ENCODE measurements at regions not wholly inside any gene's neighbourhood (a gene's known extent, or its start where the extent isn't known, plus 50 kb on each side); places are given as distances from the start of the nearest gene placed in this dataset.

DNA sequence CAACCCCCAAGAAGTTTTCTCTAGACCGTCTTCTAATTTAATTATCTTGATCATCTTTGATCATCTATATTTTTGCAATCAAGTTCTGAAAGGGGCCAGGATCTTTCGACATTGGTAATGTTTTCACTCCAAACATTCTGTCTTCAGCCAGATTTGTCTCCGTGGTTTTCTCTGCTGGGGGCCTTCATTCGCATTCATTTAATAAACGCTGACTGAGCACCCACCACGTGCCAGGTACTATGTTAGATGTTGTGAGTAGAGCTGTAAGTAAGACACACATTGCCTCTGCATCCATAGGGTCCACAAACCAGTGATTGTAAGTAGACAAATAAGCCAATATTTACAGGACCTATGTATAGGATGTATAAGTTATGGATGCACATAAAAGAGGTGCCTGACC is 134.5 kb upstream of the MROH9 start:
- BruUV-seq (replicated peaks) = no TSS peak
- Histone ChIP-seq H3K27me3 (ENCODE audit: insufficient read depth, low read length) (no peaks in the 10 kb centered on the region), H2AFZ (ENCODE audit: low read depth, low read length, poor library complexity, severe bottlenecking) (no peak overlapping the region), H4K20me1 (ENCODE audit: insufficient read depth) (no peaks in the 10 kb centered on the region), H3K9me3 (ENCODE audit: control insufficient read depth in 1 of 2, insufficient read depth in 1 of 2, low read depth in 1 of 2, low read length in 2 of 2) (no peaks in the 10 kb centered on the region), H3K4me1 (ENCODE audit: control insufficient read depth in 1 of 2, insufficient read depth in 2 of 2, low read length in 2 of 2) (no peaks in the 10 kb centered on the region), H3K79me2 (ENCODE audit: insufficient read depth, low read length) (no peaks in the 10 kb centered on the region), H3K27ac (ENCODE audit: low read depth, low read length) (no peak overlapping the region), H3K36me3 (ENCODE audit: control insufficient read depth in 1 of 2, insufficient read depth in 2 of 2, low read length in 2 of 2) (no peaks in the 10 kb centered on the region), H3K9ac (ENCODE audit: low read length) (no peak overlapping the region), H3K9me2 (ENCODE audit: insufficient read depth) (no peaks in the 10 kb centered on the region), H3K4me3 (replicated peaks in 1 of 2; ENCODE audit: low read depth in 1 of 2, low read length in 2 of 2) (no peak overlapping the region), H3K4me2 (ENCODE audit: low read length) (no peak overlapping the region)
- ChIA-PET POLR2A (no interaction called here), CTCF (no interaction called here), RAD21 (ENCODE audit: low non-redundant PET in 1 of 2, low total read pairs in 2 of 2, uncharacterized antibody in 2 of 2, unreplicated experiment in 2 of 2) (no interaction called here)
- no peak for TF ChIP-seq SP1 (IDR thresholded peaks at IDR 0.05; ENCODE audit: low read depth)
- TF ChIP-seq, protein P1, sequence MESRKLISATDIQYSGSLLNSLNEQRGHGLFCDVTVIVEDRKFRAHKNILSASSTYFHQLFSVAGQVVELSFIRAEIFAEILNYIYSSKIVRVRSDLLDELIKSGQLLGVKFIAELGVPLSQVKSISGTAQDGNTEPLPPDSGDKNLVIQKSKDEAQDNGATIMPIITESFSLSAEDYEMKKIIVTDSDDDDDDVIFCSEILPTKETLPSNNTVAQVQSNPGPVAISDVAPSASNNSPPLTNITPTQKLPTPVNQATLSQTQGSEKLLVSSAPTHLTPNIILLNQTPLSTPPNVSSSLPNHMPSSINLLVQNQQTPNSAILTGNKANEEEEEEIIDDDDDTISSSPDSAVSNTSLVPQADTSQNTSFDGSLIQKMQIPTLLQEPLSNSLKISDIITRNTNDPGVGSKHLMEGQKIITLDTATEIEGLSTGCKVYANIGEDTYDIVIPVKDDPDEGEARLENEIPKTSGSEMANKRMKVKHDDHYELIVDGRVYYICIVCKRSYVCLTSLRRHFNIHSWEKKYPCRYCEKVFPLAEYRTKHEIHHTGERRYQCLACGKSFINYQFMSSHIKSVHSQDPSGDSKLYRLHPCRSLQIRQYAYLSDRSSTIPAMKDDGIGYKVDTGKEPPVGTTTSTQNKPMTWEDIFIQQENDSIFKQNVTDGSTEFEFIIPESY (IDR thresholded peaks at IDR 0.05; ENCODE audit: extremely low read depth, insufficient replicate concordance, low read length) = no peak
- no peak for TF ChIP-seq EGR1 (IDR thresholded peaks at IDR 0.05; ENCODE audit: low read depth)
- TF ChIP-seq POLR2AphosphoS5 (IDR thresholded peaks at IDR 0.05; ENCODE audit: low read depth, low read length) = no peak
- TF ChIP-seq, protein P2, sequence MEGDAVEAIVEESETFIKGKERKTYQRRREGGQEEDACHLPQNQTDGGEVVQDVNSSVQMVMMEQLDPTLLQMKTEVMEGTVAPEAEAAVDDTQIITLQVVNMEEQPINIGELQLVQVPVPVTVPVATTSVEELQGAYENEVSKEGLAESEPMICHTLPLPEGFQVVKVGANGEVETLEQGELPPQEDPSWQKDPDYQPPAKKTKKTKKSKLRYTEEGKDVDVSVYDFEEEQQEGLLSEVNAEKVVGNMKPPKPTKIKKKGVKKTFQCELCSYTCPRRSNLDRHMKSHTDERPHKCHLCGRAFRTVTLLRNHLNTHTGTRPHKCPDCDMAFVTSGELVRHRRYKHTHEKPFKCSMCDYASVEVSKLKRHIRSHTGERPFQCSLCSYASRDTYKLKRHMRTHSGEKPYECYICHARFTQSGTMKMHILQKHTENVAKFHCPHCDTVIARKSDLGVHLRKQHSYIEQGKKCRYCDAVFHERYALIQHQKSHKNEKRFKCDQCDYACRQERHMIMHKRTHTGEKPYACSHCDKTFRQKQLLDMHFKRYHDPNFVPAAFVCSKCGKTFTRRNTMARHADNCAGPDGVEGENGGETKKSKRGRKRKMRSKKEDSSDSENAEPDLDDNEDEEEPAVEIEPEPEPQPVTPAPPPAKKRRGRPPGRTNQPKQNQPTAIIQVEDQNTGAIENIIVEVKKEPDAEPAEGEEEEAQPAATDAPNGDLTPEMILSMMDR (IDR thresholded peaks at IDR 0.05 in 2 of 3, conservative IDR thresholded peaks at IDR 0.05 in 1 of 3; ENCODE audit: borderline replicate concordance in 1 of 3, insufficient read depth in 1 of 3, low read depth in 2 of 3, low read length in 2 of 3) = no peak
- TF ChIP-seq YY1 (IDR thresholded peaks at IDR 0.05; ENCODE audit: extremely low read depth, insufficient replicate concordance, low read depth, low read length) = no peak
- no peak for TF ChIP-seq TCF7L2 (IDR thresholded peaks at IDR 0.05; ENCODE audit: borderline replicate concordance, extremely low read depth, insufficient read depth, insufficient read length)
- TF ChIP-seq CEBPB (IDR thresholded peaks at IDR 0.05; ENCODE audit: low read depth) = no peak
- TF ChIP-seq, protein P3, sequence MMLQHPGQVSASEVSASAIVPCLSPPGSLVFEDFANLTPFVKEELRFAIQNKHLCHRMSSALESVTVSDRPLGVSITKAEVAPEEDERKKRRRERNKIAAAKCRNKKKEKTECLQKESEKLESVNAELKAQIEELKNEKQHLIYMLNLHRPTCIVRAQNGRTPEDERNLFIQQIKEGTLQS (IDR thresholded peaks at IDR 0.05) = no peak
- no peak for TF ChIP-seq ZFX (IDR thresholded peaks at IDR 0.05)
- TF ChIP-seq POLR2A (IDR thresholded peaks at IDR 0.05; ENCODE audit: borderline replicate concordance, extremely low read depth, insufficient read depth, insufficient read length) = no peak
- no peak for TF ChIP-seq MAX (IDR thresholded peaks at IDR 0.05)
- TF ChIP-seq EZH2phosphoT487 (IDR thresholded peaks at IDR 0.05; ENCODE audit: borderline replicate concordance) = no peak
- no peak for TF ChIP-seq RAD21 (IDR thresholded peaks at IDR 0.05; ENCODE audit: low read depth)
- TF ChIP-seq ELF1 (IDR thresholded peaks at IDR 0.05; ENCODE audit: borderline replicate concordance, low read depth) = no peak
- no peak for TF ChIP-seq SIN3A (IDR thresholded peaks at IDR 0.05; ENCODE audit: low read depth)
- TF ChIP-seq FOSL1 (IDR thresholded peaks at IDR 0.05; ENCODE audit: low read depth) = no peak
- no peak for TF ChIP-seq JUND (IDR thresholded peaks at IDR 0.05)
- no peak for ATAC-seq
- intact Hi-C loops (cut with micrococcal nuclease) = no loop called here
- DNase-seq (ENCODE audit: low read depth, low spot score) = no peak
